ENCODE measurements at regions not wholly inside any gene's neighbourhood (a gene's known extent, or its start where the extent isn't known, plus 50 kb on each side); places are given as distances from the start of the nearest gene placed in this dataset.

DNA sequence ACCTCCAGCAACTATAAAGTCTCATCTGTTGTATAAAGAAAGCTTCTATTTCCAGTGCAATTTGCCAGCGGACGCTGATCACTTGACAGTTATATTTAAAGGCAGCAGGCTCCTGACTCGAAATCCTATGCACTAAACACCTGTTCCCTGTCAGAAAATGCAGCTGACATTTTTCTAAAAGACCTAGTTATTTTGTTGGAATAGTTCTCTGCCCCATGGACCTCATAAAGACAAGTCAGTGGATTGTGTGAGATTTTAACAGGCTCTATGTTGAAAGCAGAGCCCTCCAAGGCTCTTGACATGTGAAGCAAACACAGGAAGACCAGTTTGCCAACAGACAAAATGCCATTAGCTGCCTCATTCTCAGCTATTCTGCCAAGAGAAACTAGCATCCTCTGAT is 304.7 kb upstream of the KLF12 start (continued):
- TF ChIP-seq E4F1 (CRISPR knock-in tag; IDR thresholded peaks at IDR 0.05; ENCODE audit: borderline replicate concordance): no peak
- TF ChIP-seq ZNF431 (CRISPR knock-in tag; IDR thresholded peaks at IDR 0.05): no peak
- TF ChIP-seq KHSRP (IDR thresholded peaks at IDR 0.05): no peak
- no peak for TF ChIP-seq BMI1 (IDR thresholded peaks at IDR 0.05; ENCODE audit: low read length)

- Histone ChIP-seq H2AFZ (ENCODE audit: low read depth, low read length) (no peak overlapping the region), H3K79me2 (ENCODE audit: control insufficient read depth, insufficient read depth, low read length) (no peaks in the 10 kb centered on the region), H4K20me1 (replicated peaks; ENCODE audit: control insufficient read depth, insufficient read depth, low read length) (no peaks in the 10 kb centered on the region), H3K4me3 (no peak overlapping the region), H3K27ac (ENCODE audit: extremely low read depth, low read depth, low read length) (no peak overlapping the region), H3K4me1 (replicated peaks in 1 of 2; ENCODE audit: control insufficient read depth in 2 of 2, insufficient read depth in 2 of 2, low read length in 2 of 2) (no peaks in the 10 kb centered on the region), H3K9me3 (replicated peaks; ENCODE audit: control insufficient read depth, insufficient read depth, low read depth, low read length) (no peaks in the 10 kb centered on the region), H3K36me3 (ENCODE audit: control insufficient read depth, insufficient read depth, low read length) (no peaks in the 10 kb centered on the region), H3K9ac (ENCODE audit: insufficient read depth in 1 of 2, low read depth in 2 of 2, low read length in 2 of 2) (no peak overlapping the region), H3K4me2 (ENCODE audit: insufficient read depth, low read length) (no peak overlapping the region), H3K27me3 (ENCODE audit: control insufficient read depth in 2 of 2, insufficient read depth in 2 of 2, low read length in 2 of 2) (no peaks in the 10 kb centered on the region), H3K9me1 (ENCODE audit: control insufficient read depth, insufficient read depth, low read length) (no peaks in the 10 kb centered on the region)
- POLR2A ChIA-PET: no interaction called here
- CTCF ChIA-PET (ENCODE audit: low intra/inter-chr PET ratio): no interaction called here
- ATAC-seq (no peak), FAIRE-seq (no peak), DNase-seq (ENCODE audit: extremely low read depth in 1 of 4, low spot score in 3 of 4) (no peak)
- in situ Hi-C loops (cut with MboI): no loop called here
- intact Hi-C loops (cut with micrococcal nuclease): no loop called here
- 0% methylated on average over 2 of the region's 2 CpGs for WGBS (ENCODE audit: insufficient coverage, low coverage, missing lambda C conversion rate)
- no TSS peak for BruUV-seq (replicated peaks)
- TF ChIP-seq, protein P1, sequence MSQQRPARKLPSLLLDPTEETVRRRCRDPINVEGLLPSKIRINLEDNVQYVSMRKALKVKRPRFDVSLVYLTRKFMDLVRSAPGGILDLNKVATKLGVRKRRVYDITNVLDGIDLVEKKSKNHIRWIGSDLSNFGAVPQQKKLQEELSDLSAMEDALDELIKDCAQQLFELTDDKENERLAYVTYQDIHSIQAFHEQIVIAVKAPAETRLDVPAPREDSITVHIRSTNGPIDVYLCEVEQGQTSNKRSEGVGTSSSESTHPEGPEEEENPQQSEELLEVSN (IDR thresholded peaks at IDR 0.05; ENCODE audit: borderline replicate concordance in 1 of 2, extremely low read depth in 1 of 2, insufficient read depth in 1 of 2, insufficient read length in 1 of 2, low read depth in 1 of 2, low read length in 1 of 2, poor library complexity in 1 of 2, severe bottlenecking in 1 of 2): no peak
- TF ChIP-seq NUFIP1 (IDR thresholded peaks at IDR 0.05; ENCODE audit: partially characterized antibody): no peak
- TF ChIP-seq ZNF165 (CRISPR knock-in tag; IDR thresholded peaks at IDR 0.05; ENCODE audit: borderline replicate concordance): no peak
- no peak for TF ChIP-seq CHAMP1 (IDR thresholded peaks at IDR 0.05)
- no peak for TF ChIP-seq ZBTB26 (CRISPR knock-in tag; IDR thresholded peaks at IDR 0.05)
- no peak for TF ChIP-seq FOXK2 (conservative IDR thresholded peaks at IDR 0.05 in 1 of 2, IDR thresholded peaks at IDR 0.05 in 1 of 2; ENCODE audit: low read depth in 2 of 2)
- TF ChIP-seq NFE2 (IDR thresholded peaks at IDR 0.05; ENCODE audit: low read depth): no peak
- no peak for TF ChIP-seq MCM2 (IDR thresholded peaks at IDR 0.05; ENCODE audit: low read depth)
- no peak for TF ChIP-seq SMC3 (conservative IDR thresholded peaks at IDR 0.05; ENCODE audit: insufficient read depth, low read depth, low read length)
- no peak for TF ChIP-seq TSC22D4 (tag; IDR thresholded peaks at IDR 0.05)
Measured at GRCh38 chr13:74434782-74435181, 300.6 kb upstream of the KLF12 start.

All from K562 (cell line).